HG03025 (cell line): ENCODE measurements at regions not wholly inside any gene's neighbourhood (a gene's known extent, or its start where the extent isn't known, plus 50 kb on each side); places are given as distances from the start of the nearest gene placed in this dataset.
"Not testable (repeated sequence)": the region's sequence is repeated elsewhere in the genome, so short reads cannot be mapped to it uniquely, and the experiment has no call there.

Experiments used
- ATAC-seq: cut with Tn5 transposase; IDR thresholded peaks from one replicate; pipeline ENCODE4 v1.9.1; 2021; ENCODE audit warnings: mild to moderate bottlenecking, moderate library complexity; ENCODE audit not compliant: unreplicated experiment, low FRiP score

GRCh38 chr1:60893136-60893930 is 189.0 kb upstream of the NFIA start:
- no peak for ATAC-seq

GRCh38 chr1:60891765-60892164 is 190.6 kb upstream of the NFIA start:
- no peak for ATAC-seq

GRCh38 chr1:60891281-60891680 is 191.1 kb upstream of the NFIA start:
- ATAC-seq: no peak

DNA sequence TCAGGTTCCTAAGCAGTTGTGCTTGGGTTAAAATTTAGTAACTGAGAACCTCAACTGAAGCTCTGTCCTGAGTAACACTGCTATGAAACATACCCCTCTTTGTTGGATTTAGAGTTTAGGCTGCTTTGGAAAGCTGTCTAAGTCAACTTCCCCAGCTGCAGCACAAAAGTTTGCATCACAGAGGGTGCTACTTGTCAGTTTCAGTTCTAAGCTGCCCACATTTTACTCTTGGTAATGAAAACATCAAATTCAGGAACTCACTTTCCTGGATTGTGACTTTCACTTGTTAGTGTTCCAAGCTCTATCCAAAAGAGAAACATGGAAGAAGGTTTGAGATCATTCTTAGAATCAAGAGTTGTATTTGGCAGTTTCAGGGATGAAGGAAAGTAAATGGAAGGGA is 191.7 kb upstream of the NFIA start:
- ATAC-seq: no peak

- no peak for ATAC-seq
Observed at GRCh38 chr1:60889709-60890108, 192.7 kb upstream of the NFIA start.

DNA sequence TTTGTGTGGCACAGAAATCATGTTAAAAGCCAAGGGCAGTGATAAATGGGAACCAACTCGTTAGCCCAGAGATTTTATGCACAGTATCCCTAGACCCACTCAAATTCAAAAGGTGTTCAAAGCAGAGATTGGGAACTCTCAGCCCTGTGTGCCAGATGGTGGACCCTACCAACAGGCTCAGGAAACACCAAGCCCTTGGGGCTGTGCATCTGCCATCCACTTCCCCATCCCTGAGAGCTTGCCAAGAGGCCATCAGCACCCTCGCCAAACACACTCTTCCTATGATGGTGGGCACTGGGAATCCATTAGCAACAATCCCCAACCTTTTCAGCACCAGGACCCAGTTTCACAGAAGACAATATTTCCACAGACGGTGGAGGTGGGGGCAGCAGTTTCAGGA is 194.2 kb upstream of the NFIA start:
- ATAC-seq: no peak

- no peak for ATAC-seq
Observed at GRCh38 chr1:60886793-60887331, 195.5 kb upstream of the NFIA start.

- ATAC-seq: no peak
Observed at GRCh38 chr1:60886090-60886489, 196.3 kb upstream of the NFIA start.

GRCh38 chr1:60880202-60880601 is 202.2 kb upstream of the NFIA start:
- ATAC-seq: no peak

DNA sequence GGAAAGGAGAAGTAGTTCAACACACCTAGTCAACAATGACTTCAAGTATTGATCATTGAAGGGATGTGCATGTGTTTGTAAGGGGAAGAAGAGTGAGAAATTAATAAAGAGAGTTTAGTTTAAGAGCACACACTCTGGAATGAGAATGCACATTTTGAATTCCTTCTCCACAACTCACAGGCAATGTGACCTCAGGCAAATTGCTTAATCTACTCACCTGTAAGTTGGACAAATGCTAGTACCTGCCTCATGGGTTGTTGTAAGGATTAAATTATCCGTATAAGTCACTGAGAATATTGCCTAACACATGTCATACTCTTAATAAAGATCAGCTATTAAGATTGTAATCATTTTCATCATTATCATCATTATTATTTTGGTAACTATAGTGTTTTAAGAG is 204.0 kb upstream of the NFIA start:
- no peak for ATAC-seq

GRCh38 chr1:60877376-60877775 is 205.0 kb upstream of the NFIA start:
- ATAC-seq: no peak

GRCh38 chr1:60876952-60877351 is 205.4 kb upstream of the NFIA start:
- no peak for ATAC-seq

DNA sequence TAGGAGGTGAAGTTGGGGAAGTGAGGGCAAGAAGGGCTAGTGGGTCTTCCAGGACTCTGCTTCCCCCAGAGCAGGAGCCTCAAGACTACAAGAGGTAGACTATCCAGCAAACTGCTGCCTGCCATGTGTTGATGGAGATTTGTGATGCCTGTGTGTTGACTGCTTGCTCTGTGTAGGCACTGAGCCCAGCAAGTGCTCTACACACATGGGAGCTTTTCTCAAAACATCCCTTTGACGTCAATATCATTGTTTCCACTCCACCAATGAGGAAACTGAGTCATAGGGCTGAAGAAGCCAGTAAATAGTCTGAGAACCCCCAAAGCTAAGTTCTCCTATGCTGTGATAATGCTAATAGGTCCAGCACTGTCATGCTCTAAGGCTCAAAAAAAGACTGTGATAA is 207.2 kb upstream of the NFIA start:
- no peak for ATAC-seq

- ATAC-seq: no peak
Observed at GRCh38 chr1:60874718-60875117, 207.6 kb upstream of the NFIA start.

DNA sequence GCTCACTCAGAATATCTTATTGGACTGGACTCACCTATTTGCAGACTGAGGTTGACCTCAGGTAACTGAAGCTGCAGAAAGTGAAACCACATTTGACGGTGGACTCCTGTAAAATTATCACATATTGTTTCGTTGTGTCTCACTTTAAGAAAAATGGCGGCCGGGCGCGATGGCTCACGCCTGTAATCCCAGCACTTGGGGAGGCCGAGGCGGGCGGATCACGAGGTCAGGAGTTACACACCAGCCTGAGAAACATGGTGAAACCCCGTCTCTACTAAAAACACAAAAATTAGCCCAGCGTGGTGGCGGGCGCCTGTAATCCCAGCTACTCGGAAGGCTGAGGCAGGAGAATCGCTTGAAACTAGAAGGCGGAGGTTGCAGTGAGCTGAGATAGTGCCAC is 209.0 kb upstream of the NFIA start:
- ATAC-seq: not testable (repeated sequence)

GRCh38 chr1:60872426-60873054 is 209.8 kb upstream of the NFIA start:
- ATAC-seq: no peak

GRCh38 chr1:60870269-60870865 is 212.0 kb upstream of the NFIA start:
- ATAC-seq: no peak

DNA sequence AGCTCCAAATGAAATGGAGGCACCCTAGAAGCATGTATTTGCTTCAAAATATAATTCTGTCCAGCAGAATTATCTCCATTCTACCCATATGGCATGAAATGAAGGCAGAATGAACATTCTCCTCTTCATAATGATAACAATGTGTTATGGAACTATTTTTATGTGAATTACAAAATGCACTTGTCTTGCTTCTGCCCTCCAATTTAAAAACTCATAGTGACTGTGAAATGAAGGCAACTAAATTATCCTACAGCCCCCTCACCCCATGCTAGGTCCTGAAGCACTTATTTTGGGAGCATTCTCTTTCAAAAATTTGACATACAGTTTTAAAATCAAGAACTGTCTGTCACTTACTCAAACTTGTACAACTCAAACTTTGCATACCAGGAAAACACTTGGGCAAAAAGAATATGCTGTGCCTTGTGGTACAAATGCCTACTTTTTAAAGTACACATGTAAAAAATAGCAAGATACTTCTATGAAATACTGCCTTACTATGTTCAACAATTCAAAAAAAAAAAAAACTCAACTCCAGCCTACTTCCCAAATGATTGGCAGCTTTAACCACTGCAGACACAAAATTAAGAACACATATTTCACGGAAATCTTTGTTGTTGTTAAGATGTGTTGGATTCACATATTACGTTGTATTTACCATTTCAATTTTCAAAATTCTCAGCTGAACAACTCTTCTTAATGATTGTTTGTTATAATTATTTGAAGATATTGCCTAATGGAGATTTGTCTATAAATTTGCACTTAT is 213.3 kb upstream of the NFIA start:
- ATAC-seq: no peak

DNA sequence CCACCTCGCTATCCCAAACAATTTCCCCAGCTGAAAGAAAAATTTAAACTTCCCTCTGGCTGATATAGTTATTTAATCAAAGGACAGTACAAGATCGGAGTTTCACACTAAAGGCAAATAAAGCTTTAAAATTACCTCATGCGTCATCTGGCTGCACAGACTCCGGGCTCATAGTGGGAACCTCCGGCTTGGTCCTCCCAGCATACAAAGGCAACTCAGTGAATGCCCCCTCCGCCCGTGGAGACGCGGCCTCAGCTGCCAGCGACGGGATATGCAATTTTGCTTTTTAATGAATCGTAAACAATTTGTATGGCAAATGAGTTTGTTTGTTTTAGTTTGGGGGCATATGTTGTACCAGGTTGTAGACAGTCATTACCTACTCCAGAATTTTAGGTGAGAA is 214.6 kb upstream of the NFIA start:
- ATAC-seq: no peak

GRCh38 chr1:60866917-60867531 is 215.3 kb upstream of the NFIA start:
- no peak for ATAC-seq
